ENCODE measurements at regions not wholly inside any gene's neighbourhood (a gene's known extent, or its start where the extent isn't known, plus 50 kb on each side); places are given as distances from the start of the nearest gene placed in this dataset.

DNA sequence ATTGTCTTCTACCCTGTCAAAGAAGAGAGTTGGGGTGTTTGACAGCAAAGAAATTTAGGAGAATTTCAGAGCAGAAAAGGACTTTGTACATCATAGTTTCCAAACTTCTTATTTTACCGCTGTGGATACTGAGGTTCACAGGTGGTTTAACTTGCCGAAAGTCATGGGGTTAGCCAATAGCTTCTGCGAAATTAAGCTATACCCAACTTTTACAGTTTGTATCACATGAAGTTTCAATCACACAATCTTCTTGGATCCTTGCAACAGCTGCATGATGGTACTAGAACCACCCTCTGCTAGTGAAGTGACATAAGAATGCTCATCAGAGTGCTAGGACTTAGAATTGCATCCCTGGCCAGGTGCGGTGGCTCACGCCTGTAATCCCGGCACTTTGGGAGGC lies 345.5 kb downstream of the CD83 start:
- TF ChIP-seq POLR2A (IDR thresholded peaks at IDR 0.05; ENCODE audit: borderline replicate concordance, extremely low read depth, insufficient read depth, insufficient read length) (no peak), POLR2AphosphoS5 (IDR thresholded peaks at IDR 0.05; ENCODE audit: low read depth, low read length) (no peak), EZH2 (IDR thresholded peaks at IDR 0.05) (no peak), YY1 (IDR thresholded peaks at IDR 0.05; ENCODE audit: extremely low read depth, insufficient replicate concordance, low read depth, low read length) (no peak), EZH2phosphoT487 (IDR thresholded peaks at IDR 0.05; ENCODE audit: borderline replicate concordance) (no peak), JUND (IDR thresholded peaks at IDR 0.05) (no peak), RAD21 (IDR thresholded peaks at IDR 0.05; ENCODE audit: low read depth) (no peak), FOSL1 (IDR thresholded peaks at IDR 0.05; ENCODE audit: low read depth) (no peak), EGR1 (IDR thresholded peaks at IDR 0.05; ENCODE audit: low read depth) (no peak), ZNF274 (IDR thresholded peaks at IDR 0.05; ENCODE audit: low read depth, low read length) (no peak), SP1 (IDR thresholded peaks at IDR 0.05; ENCODE audit: low read depth) (no peak)
- TF ChIP-seq, protein P1, sequence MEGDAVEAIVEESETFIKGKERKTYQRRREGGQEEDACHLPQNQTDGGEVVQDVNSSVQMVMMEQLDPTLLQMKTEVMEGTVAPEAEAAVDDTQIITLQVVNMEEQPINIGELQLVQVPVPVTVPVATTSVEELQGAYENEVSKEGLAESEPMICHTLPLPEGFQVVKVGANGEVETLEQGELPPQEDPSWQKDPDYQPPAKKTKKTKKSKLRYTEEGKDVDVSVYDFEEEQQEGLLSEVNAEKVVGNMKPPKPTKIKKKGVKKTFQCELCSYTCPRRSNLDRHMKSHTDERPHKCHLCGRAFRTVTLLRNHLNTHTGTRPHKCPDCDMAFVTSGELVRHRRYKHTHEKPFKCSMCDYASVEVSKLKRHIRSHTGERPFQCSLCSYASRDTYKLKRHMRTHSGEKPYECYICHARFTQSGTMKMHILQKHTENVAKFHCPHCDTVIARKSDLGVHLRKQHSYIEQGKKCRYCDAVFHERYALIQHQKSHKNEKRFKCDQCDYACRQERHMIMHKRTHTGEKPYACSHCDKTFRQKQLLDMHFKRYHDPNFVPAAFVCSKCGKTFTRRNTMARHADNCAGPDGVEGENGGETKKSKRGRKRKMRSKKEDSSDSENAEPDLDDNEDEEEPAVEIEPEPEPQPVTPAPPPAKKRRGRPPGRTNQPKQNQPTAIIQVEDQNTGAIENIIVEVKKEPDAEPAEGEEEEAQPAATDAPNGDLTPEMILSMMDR (IDR thresholded peaks at IDR 0.05 in 2 of 3, conservative IDR thresholded peaks at IDR 0.05 in 1 of 3; ENCODE audit: borderline replicate concordance in 1 of 3, insufficient read depth in 1 of 3, low read depth in 2 of 3, low read length in 2 of 3) = no peak
- TF ChIP-seq, protein P2, sequence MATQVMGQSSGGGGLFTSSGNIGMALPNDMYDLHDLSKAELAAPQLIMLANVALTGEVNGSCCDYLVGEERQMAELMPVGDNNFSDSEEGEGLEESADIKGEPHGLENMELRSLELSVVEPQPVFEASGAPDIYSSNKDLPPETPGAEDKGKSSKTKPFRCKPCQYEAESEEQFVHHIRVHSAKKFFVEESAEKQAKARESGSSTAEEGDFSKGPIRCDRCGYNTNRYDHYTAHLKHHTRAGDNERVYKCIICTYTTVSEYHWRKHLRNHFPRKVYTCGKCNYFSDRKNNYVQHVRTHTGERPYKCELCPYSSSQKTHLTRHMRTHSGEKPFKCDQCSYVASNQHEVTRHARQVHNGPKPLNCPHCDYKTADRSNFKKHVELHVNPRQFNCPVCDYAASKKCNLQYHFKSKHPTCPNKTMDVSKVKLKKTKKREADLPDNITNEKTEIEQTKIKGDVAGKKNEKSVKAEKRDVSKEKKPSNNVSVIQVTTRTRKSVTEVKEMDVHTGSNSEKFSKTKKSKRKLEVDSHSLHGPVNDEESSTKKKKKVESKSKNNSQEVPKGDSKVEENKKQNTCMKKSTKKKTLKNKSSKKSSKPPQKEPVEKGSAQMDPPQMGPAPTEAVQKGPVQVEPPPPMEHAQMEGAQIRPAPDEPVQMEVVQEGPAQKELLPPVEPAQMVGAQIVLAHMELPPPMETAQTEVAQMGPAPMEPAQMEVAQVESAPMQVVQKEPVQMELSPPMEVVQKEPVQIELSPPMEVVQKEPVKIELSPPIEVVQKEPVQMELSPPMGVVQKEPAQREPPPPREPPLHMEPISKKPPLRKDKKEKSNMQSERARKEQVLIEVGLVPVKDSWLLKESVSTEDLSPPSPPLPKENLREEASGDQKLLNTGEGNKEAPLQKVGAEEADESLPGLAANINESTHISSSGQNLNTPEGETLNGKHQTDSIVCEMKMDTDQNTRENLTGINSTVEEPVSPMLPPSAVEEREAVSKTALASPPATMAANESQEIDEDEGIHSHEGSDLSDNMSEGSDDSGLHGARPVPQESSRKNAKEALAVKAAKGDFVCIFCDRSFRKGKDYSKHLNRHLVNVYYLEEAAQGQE (IDR thresholded peaks at IDR 0.05; ENCODE audit: low read depth) = no peak
- TF ChIP-seq, protein P3, sequence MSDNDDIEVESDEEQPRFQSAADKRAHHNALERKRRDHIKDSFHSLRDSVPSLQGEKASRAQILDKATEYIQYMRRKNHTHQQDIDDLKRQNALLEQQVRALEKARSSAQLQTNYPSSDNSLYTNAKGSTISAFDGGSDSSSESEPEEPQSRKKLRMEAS (IDR thresholded peaks at IDR 0.05) = no peak

All from HCT116 (cell line).